Endothelial cell of umbilical vein (primary cell): ENCODE measurements at regions not wholly inside any gene's neighbourhood (a gene's known extent, or its start where the extent isn't known, plus 50 kb on each side); places are given as distances from the start of the nearest gene placed in this dataset.

ENCODE experiments used
- BruUV-seq: library from RNA; stranded (reverse); fragments of 400-500 nt; replicated peaks from 2 replicates; lab custom pipeline; 2021; lab: Mats Ljungman, UMichigan
- CTCF ChIA-PET: fragments of 300-600, 350-600 bp; sonication (Branson Sonifier 250); formaldehyde crosslinking; loops from one replicate; lab custom pipeline; 2021; ENCODE audit warnings: antibody characterized with exemption, inconsistent platforms; lab: Charles Lee
- POLR2A ChIA-PET: fragments of 300-600, 350-600 bp; sonication (Branson Sonifier 250); formaldehyde crosslinking; loops from one replicate; lab custom pipeline; 2021; ENCODE audit warnings: antibody characterized with exemption, inconsistent platforms; lab: Charles Lee
- DNase-seq: peaks from one replicate; pipeline ENCODE4 v3.0.0-alpha.2; 2011; ENCODE audit warnings: low read depth, low spot score
- FAIRE-seq: peaks from 2 replicates; lab custom pipeline; 2011; peaks lifted over from hg19 to GRCh38; lab: Jason Lieb, UNC
- H2AFZ ChIP-seq: 2 replicates; pipeline ENCODE4 v1.6.0; 2012; ENCODE audit warnings: low read depth, low read length, control low read depth, inconsistent platforms
- H3K27ac ChIP-seq: 2 replicates; pipeline ENCODE4 v1.5.1; 2011; ENCODE audit warnings: low read depth, mild to moderate bottlenecking, control low read depth, low read length, moderate library complexity; ENCODE audit not compliant: insufficient read depth
- H3K27me3 ChIP-seq, 2 experiments: 2 replicates each; pipeline versions ENCODE4 v1.6.0 to v1.6.1; 2011; ENCODE audit warnings: low read length in 2 of 2, mixed read lengths in 1 of 2; ENCODE audit not compliant: control insufficient read depth in 2 of 2, insufficient read depth in 2 of 2
- H3K36me3 ChIP-seq, 2 experiments: 2 replicates in 1 of 2; 3 replicates in 1 of 2; pipeline ENCODE4 v1.5.1; 2011; ENCODE audit warnings: low read length in 2 of 2, mild to moderate bottlenecking in 1 of 2, moderate library complexity in 1 of 2; ENCODE audit not compliant: control insufficient read depth in 2 of 2, insufficient read depth in 2 of 2; ENCODE audit errors: extremely low read depth in 1 of 2
- H3K4me1 ChIP-seq: 3 replicates; pipeline ENCODE4 v1.5.1; 2011; ENCODE audit warnings: mild to moderate bottlenecking, low read length; ENCODE audit not compliant: control insufficient read depth, insufficient read depth; ENCODE audit errors: extremely low read depth
- H3K4me2 ChIP-seq: 2 replicates; pipeline ENCODE4 v1.6.1; 2011; ENCODE audit warnings: low read length, control low read depth, mixed read lengths; ENCODE audit not compliant: insufficient read depth
- H3K4me3 ChIP-seq, 3 experiments: fragments of 200-600 bp in 1 of 3; sonication (generic), shearing (Covaris generic) in 1 of 3; replicated peaks in 1 of 3; 2 replicates each; pipeline ENCODE4 v1.5.1; 2011 to 2016; ENCODE audit warnings: control low read depth in 3 of 3, low read length in 3 of 3, mild to moderate bottlenecking in 2 of 3, inconsistent platforms in 1 of 3, low read depth in 1 of 3, moderate library complexity in 1 of 3; ENCODE audit not compliant: insufficient read depth in 1 of 3
- H3K79me2 ChIP-seq: 2 replicates; pipeline ENCODE4 v1.6.0; 2012; ENCODE audit warnings: low read length, inconsistent platforms; ENCODE audit not compliant: control insufficient read depth, insufficient read depth
- H3K9ac ChIP-seq: replicated peaks from 2 replicates; pipeline ENCODE3; 2011; ENCODE audit warnings: low read length, control low read depth; ENCODE audit not compliant: insufficient read depth; ENCODE audit errors: extremely low read depth
- H3K9me1 ChIP-seq: replicated peaks from 3 replicates; pipeline ENCODE4 v1.6.0; 2011; ENCODE audit warnings: mild to moderate bottlenecking, low read length; ENCODE audit not compliant: control insufficient read depth, insufficient read depth; ENCODE audit errors: extremely low read depth
- H3K9me3 ChIP-seq: replicated peaks from 2 replicates; pipeline ENCODE4 v1.5.1; 2012; ENCODE audit warnings: low read length, inconsistent platforms; ENCODE audit not compliant: control insufficient read depth, insufficient read depth
- H4K20me1 ChIP-seq: replicated peaks from 2 replicates; pipeline ENCODE3; 2011; ENCODE audit warnings: mild to moderate bottlenecking, low read length; ENCODE audit not compliant: control insufficient read depth, insufficient read depth; ENCODE audit errors: extremely low read depth
- CTCF ChIP-seq, 2 donors: IDR thresholded peaks; 1 replicate in 1 of 2; 2 replicates in 1 of 2; pipeline ENCODE4 v1.5.1; 2011; ENCODE audit warnings: low read length in 2 of 2, mild to moderate bottlenecking in 2 of 2, moderate library complexity in 2 of 2, control low read depth in 1 of 2, inconsistent platforms in 1 of 2, low read depth in 1 of 2; ENCODE audit not compliant: insufficient read depth in 1 of 2; ENCODE audit errors: extremely low read depth in 1 of 2
- EZH2 ChIP-seq: IDR thresholded peaks from 2 replicates; pipeline ENCODE4 v1.6.1; 2012; ENCODE audit warnings: borderline replicate concordance, low read depth, mild to moderate bottlenecking, moderate library complexity, low read length, inconsistent platforms; ENCODE audit not compliant: severe bottlenecking
- FOS ChIP-seq: IDR thresholded peaks from 2 replicates; pipeline ENCODE4 v1.6.1; 2011; ENCODE audit warnings: mild to moderate bottlenecking, low read length, moderate library complexity, borderline replicate concordance; ENCODE audit not compliant: insufficient read depth
- GATA2 ChIP-seq: IDR thresholded peaks from 2 replicates; pipeline ENCODE4 v1.7.0; 2011; ENCODE audit warnings: low read depth, mild to moderate bottlenecking, moderate library complexity, mixed read lengths, low read length; ENCODE audit not compliant: insufficient read length, insufficient read depth
- JUN ChIP-seq: IDR thresholded peaks from 2 replicates; pipeline ENCODE4 v1.6.1; 2011; ENCODE audit warnings: borderline replicate concordance, low read depth; ENCODE audit not compliant: insufficient read length, insufficient read depth
- MAX ChIP-seq: IDR thresholded peaks from 2 replicates; pipeline ENCODE4 v1.6.1; 2011; ENCODE audit not compliant: insufficient read depth, insufficient read length
- MYC ChIP-seq: IDR thresholded peaks from one replicate; pipeline ENCODE4 v1.6.1; 2011; ENCODE audit warnings: mild to moderate bottlenecking, low read depth, low read length
- POLR2A ChIP-seq: IDR thresholded peaks from 2 replicates; pipeline ENCODE4 v1.6.1; 2012; ENCODE audit warnings: low read depth, mild to moderate bottlenecking, control low read depth, low read length
- POLR2AphosphoS5 ChIP-seq: IDR thresholded peaks from 2 replicates; pipeline ENCODE4 v1.6.1; 2012; ENCODE audit warnings: low read depth, mild to moderate bottlenecking, control low read depth, low read length, moderate library complexity; ENCODE audit not compliant: insufficient read depth
- dilution Hi-C: fragments of 300-500 bp; cut with MboI; formaldehyde crosslinking; loops from one replicate; pipeline ENCODE4 v1.15.0; 2019; ENCODE audit warnings: low sequenced_read_pairs; ENCODE audit not compliant: extremely low pct_ligation_motif_present
- intact Hi-C: fragments of 100-400 bp; cut with micrococcal nuclease; formaldehyde crosslinking; loops from one replicate; pipeline ENCODE4 v1.10.0; 2022

GRCh38 chr7:46006723-46007122, 85.7 kb upstream of the IGFBP3 start:
- ChIA-PET CTCF (no interaction called here), POLR2A (no interaction called here)
- FAIRE-seq (no peak), DNase-seq (no peak)
- intact Hi-C loops: no loop called here
- Histone ChIP-seq H3K79me2 (no peaks in the 10 kb centered on the region), H3K9ac (no peak overlapping the region), H3K9me3 (no peaks in the 10 kb centered on the region), H3K27ac (no peak overlapping the region), H4K20me1 (no peaks in the 10 kb centered on the region), H3K36me3 (no peaks in the 10 kb centered on the region), H3K4me3 (no peak overlapping the region), H3K4me2 (no peak overlapping the region), H3K4me1 (no peaks in the 10 kb centered on the region), H3K27me3 (no peaks in the 10 kb centered on the region), H3K9me1 (no peaks in the 10 kb centered on the region), H2AFZ (no peak overlapping the region)
- dilution Hi-C loops: no loop called here
- BruUV-seq: no TSS peak
- TF ChIP-seq FOS: no peak
- TF ChIP-seq GATA2: no peak
- TF ChIP-seq MAX: no peak
- TF ChIP-seq POLR2A: no peak
- TF ChIP-seq CTCF (IDR thresholded peaks at IDR 0.05; ENCODE audit: extremely low read depth in 1 of 2, insufficient read depth in 1 of 2, low read depth in 1 of 2, low read length in 2 of 2): no peak
- no peak for TF ChIP-seq POLR2AphosphoS5
- no peak for TF ChIP-seq JUN
- no peak for TF ChIP-seq MYC
- no peak for TF ChIP-seq EZH2
